Activated CD4-positive, alpha-beta T cell treated with anti-CD3 and anti-CD28 coated beads, Interleukin-2, amount 10 ng/mL, durations not matched to agents 7 days and 5 days (primary cell): ENCODE measurements at regions not wholly inside any gene's neighbourhood (a gene's known extent, or its start where the extent isn't known, plus 50 kb on each side); places are given as distances from the start of the nearest gene placed in this dataset.
"Not testable (repeated sequence)": the region's sequence is repeated elsewhere in the genome, so short reads cannot be mapped to it uniquely, and the experiment has no call there.

Source experiments
- CTCF ChIA-PET: fragments of 350-600 bp; sonication (Branson Sonifier 250); formaldehyde crosslinking; loops from one replicate; lab custom pipeline; 2021; ENCODE audit warnings: antibody characterized with exemption; lab: Charles Lee
- POLR2A ChIA-PET: fragments of 350-600 bp; sonication (Branson Sonifier 250); formaldehyde crosslinking; loops from one replicate; lab custom pipeline; 2021; ENCODE audit warnings: antibody characterized with exemption; lab: Charles Lee
- DNase-seq: peaks from one replicate; pipeline ENCODE4 v3.0.0-alpha.2; 2020
- H3K27ac Mint-ChIP-seq: one replicate; pipeline ENCODE4 v1.8.0; 2021; ENCODE audit warnings: mild to moderate bottlenecking, moderate library complexity, mixed read lengths
- H3K27me3 Mint-ChIP-seq: one replicate; pipeline ENCODE4 v1.8.0; 2021; ENCODE audit warnings: mixed read lengths
- H3K36me3 Mint-ChIP-seq: one replicate; pipeline ENCODE4 v1.8.0; 2021; ENCODE audit warnings: low read depth, mixed read lengths
- H3K4me1 Mint-ChIP-seq: one replicate; pipeline ENCODE4 v1.8.0; 2021; ENCODE audit warnings: mixed read lengths
- H3K4me3 Mint-ChIP-seq: one replicate; pipeline ENCODE4 v1.8.0; 2021; ENCODE audit warnings: mild to moderate bottlenecking, moderate library complexity, mixed read lengths
- H3K9me3 Mint-ChIP-seq: one replicate; pipeline ENCODE4 v1.8.0; 2021; ENCODE audit warnings: mixed read lengths

GRCh38 chr12:59134750-59135149, 214.4 kb upstream of the LRIG3 start:
- POLR2A ChIA-PET: no interaction called here
- no peak overlapping the region for H3K4me3 Mint-ChIP-seq

DNA sequence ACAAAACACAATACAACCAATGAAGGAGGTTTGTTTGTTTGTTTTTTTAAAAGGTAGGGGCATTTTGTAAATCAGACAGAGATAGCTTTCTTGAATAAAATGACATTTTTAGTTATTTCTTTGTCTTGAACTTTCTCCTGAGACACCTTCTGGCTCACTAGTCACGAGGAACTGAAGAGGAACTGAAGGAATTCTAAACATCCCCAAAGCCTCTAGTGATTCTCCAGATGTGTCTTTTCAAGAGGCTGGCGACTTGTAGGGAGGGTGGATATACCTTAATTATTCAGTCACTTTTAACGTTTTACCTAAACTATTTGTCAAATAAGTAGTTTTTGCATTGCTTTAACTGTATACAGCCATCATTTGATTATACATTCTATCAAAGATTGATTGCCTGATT, 211.2 kb upstream of the LRIG3 start:
- Mint-ChIP-seq H3K27ac (no peak overlapping the region), H3K9me3 (no peaks in the 10 kb centered on the region), H3K27me3 (no peaks in the 10 kb centered on the region), H3K4me1 (no peaks in the 10 kb centered on the region), H3K4me3 (no peak overlapping the region), H3K36me3 (no peaks in the 10 kb centered on the region)
- DNase-seq: no peak
- CTCF ChIA-PET: no interaction called here
- POLR2A ChIA-PET: no interaction called here

More at GRCh38 chr12:59134750-59135149, 214.4 kb upstream of the LRIG3 start:
- Mint-ChIP-seq H3K4me1 (no peaks in the 10 kb centered on the region), H3K9me3 (no peaks in the 10 kb centered on the region), H3K27me3 (no peaks in the 10 kb centered on the region), H3K36me3 (no peaks in the 10 kb centered on the region), H3K27ac (no peak overlapping the region)
- no peak for DNase-seq
- CTCF ChIA-PET: no interaction called here

GRCh38 chr12:59122784-59123183, 202.5 kb upstream of the LRIG3 start:
- Mint-ChIP-seq H3K27me3 (no peaks in the 10 kb centered on the region), H3K4me3 (no peak overlapping the region), H3K9me3 (no peaks in the 10 kb centered on the region), H3K4me1 (no peaks in the 10 kb centered on the region), H3K36me3 (no peaks in the 10 kb centered on the region), H3K27ac (no peak overlapping the region)
- POLR2A ChIA-PET: no interaction called here
- DNase-seq: no peak
- CTCF ChIA-PET: no interaction called here

DNA sequence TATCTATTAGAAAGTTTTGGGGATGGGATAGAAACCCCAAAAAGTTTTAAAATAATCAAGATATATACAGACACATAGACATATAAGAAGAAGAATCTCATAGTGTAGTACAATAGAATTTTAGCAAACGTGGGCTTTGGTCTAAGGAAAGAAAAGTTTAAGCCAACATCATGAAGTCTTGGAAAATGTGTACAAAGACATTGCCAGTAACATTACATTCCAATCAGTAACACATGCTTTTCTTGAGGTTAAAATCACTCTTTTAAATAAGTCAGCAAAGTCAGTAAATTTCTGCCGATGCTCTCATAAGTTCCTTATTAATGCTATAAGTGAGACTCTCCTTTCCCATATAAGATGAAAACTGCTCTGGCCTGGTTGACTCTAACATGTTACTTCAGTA, 201.1 kb upstream of the LRIG3 start:
- no peaks in the 10 kb centered on the region for H3K27me3 Mint-ChIP-seq
- no peaks in the 10 kb centered on the region for H3K4me1 Mint-ChIP-seq
- no peaks in the 10 kb centered on the region for H3K36me3 Mint-ChIP-seq
- no peak overlapping the region for H3K4me3 Mint-ChIP-seq
- no peak for DNase-seq
- CTCF ChIA-PET: no interaction called here
- no peak overlapping the region for H3K27ac Mint-ChIP-seq
- POLR2A ChIA-PET: no interaction called here
- H3K9me3 Mint-ChIP-seq: no peaks in the 10 kb centered on the region

DNA sequence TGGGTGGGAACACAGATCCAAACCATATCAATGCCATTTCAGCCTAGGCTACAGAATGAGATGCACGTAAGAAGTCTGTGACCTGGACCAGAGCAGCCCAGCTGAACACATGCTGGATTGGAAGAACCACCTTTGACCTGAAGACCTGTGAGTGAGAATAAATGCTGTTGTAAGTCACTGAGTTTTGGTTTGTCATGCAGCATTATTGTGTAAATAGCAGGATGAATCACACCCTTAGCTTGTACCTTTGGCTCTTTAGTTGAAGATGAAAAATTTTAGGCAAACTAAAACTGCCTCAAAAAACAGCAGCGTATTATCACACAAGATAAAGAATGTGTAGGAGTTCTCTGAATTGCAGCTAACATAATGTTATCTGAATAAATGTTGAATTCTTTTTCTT, 199.4 kb upstream of the LRIG3 start:
- no peak for DNase-seq
- H3K4me3 Mint-ChIP-seq: no peak overlapping the region
- no peak overlapping the region for H3K27ac Mint-ChIP-seq
- no peaks in the 10 kb centered on the region for H3K36me3 Mint-ChIP-seq
- no peaks in the 10 kb centered on the region for H3K9me3 Mint-ChIP-seq
- ChIA-PET POLR2A (no interaction called here), CTCF (no interaction called here)
- H3K27me3 Mint-ChIP-seq: no peaks in the 10 kb centered on the region
- no peaks in the 10 kb centered on the region for H3K4me1 Mint-ChIP-seq

DNA sequence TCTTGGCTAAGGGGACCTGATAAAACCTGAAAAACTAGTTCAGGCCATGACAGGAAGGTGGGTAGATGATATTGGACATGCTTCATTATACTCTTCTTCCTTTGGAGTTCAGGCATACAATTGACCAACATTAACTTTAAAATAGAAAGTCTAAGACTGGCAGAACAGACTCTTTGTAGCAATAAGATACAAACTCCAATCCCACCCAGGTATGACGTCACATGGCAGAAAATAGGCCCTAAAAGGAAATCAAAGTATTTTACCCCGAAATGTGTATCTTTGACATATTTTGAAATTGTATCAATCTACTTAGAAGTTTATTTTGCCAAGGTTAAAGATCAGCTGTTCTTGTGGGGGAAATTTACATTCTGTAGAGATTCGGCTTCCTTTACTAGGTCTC, 198.1 kb upstream of the LRIG3 start:
- POLR2A ChIA-PET: no interaction called here
- no peaks in the 10 kb centered on the region for H3K27me3 Mint-ChIP-seq

DNA sequence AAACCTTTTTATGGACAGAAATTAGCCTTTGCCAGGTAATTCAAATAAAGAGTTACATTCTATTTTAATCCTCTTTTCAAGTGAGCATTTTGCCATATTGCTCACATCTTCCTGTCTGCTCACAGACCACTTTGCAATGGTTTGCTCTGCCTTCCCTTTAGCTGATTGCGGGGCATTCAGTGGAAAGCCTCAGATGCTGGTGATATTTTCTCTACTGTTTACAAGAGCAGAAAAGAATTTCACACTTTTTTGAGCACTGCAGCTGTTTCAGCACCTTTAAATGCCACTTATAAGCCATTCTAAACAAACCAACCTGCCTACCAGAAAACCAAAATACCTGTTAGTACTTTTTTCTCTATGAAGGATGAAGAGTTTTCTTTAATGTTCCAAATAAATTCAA, 195.7 kb upstream of the LRIG3 start:
- POLR2A ChIA-PET: no interaction called here
- H3K4me1 Mint-ChIP-seq: no peaks in the 10 kb centered on the region
- H3K36me3 Mint-ChIP-seq: no peaks in the 10 kb centered on the region
- H3K4me3 Mint-ChIP-seq: no peak overlapping the region
- CTCF ChIA-PET: no interaction called here
- no peaks in the 10 kb centered on the region for H3K27me3 Mint-ChIP-seq
- no peaks in the 10 kb centered on the region for H3K9me3 Mint-ChIP-seq
- no peak overlapping the region for H3K27ac Mint-ChIP-seq
- no peak for DNase-seq

More for the DNA sequence above, 198.1 kb upstream of the LRIG3 start:
- no peaks in the 10 kb centered on the region for H3K36me3 Mint-ChIP-seq
- CTCF ChIA-PET: no interaction called here
- H3K9me3 Mint-ChIP-seq: no peaks in the 10 kb centered on the region
- no peaks in the 10 kb centered on the region for H3K4me1 Mint-ChIP-seq
- H3K4me3 Mint-ChIP-seq: no peak overlapping the region
- no peak overlapping the region for H3K27ac Mint-ChIP-seq
- no peak for DNase-seq

- no peaks in the 10 kb centered on the region for H3K4me1 Mint-ChIP-seq
- H3K27ac Mint-ChIP-seq: no peak overlapping the region
- DNase-seq: no peak
- no peaks in the 10 kb centered on the region for H3K27me3 Mint-ChIP-seq
- no peaks in the 10 kb centered on the region for H3K9me3 Mint-ChIP-seq
- no peak overlapping the region for H3K4me3 Mint-ChIP-seq
- ChIA-PET POLR2A (no interaction called here), CTCF (no interaction called here)
- H3K36me3 Mint-ChIP-seq: no peaks in the 10 kb centered on the region
These were observed 195.2 kb upstream of the LRIG3 start for GRCh38 chr12:59115526-59115925.

- no peaks in the 10 kb centered on the region for H3K4me1 Mint-ChIP-seq
- no peak overlapping the region for H3K4me3 Mint-ChIP-seq
- no peaks in the 10 kb centered on the region for H3K9me3 Mint-ChIP-seq
- CTCF ChIA-PET: no interaction called here
- DNase-seq: peak; percentile 78
- no peaks in the 10 kb centered on the region for H3K27me3 Mint-ChIP-seq
- POLR2A ChIA-PET: no interaction called here
- H3K36me3 Mint-ChIP-seq: no peaks in the 10 kb centered on the region
- H3K27ac Mint-ChIP-seq: no peak overlapping the region
These were observed 193.7 kb upstream of the LRIG3 start for GRCh38 chr12:59113831-59114615.

DNA sequence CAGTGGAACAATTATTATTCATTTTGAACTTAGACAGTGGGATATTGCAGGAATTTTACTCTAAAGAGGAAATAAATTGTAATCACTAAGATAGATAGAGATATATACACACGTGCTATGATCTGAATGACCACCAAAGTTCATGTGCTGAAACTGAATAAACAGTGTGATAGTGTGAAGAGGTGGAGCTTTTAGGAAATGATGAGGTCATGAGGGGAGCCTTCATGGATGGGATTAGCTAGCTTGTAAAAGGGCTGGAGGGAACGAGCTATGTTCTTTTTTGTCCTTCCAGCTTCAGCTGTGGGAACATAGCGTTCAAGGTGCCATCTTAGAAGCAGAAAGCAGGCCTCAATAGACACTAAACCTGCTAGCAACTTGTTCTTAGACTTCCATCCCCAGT, 191.5 kb upstream of the LRIG3 start:
- ChIA-PET POLR2A (no interaction called here), CTCF (no interaction called here)
- H3K4me3 Mint-ChIP-seq: no peak overlapping the region
- H3K9me3 Mint-ChIP-seq: no peaks in the 10 kb centered on the region
- H3K27ac Mint-ChIP-seq: no peak overlapping the region
- H3K4me1 Mint-ChIP-seq: no peaks in the 10 kb centered on the region
- no peak for DNase-seq
- H3K27me3 Mint-ChIP-seq: no peaks in the 10 kb centered on the region
- H3K36me3 Mint-ChIP-seq: no peaks in the 10 kb centered on the region

- H3K36me3 Mint-ChIP-seq, H3K27me3 Mint-ChIP-seq, DNase-seq, H3K27ac Mint-ChIP-seq, CTCF ChIA-PET, POLR2A ChIA-PET, H3K9me3 Mint-ChIP-seq, H3K4me3 Mint-ChIP-seq, H3K4me1 Mint-ChIP-seq: not testable (repeated sequence)
These were observed 188.2 kb upstream of the LRIG3 start for GRCh38 chr12:59108516-59108915.

DNA sequence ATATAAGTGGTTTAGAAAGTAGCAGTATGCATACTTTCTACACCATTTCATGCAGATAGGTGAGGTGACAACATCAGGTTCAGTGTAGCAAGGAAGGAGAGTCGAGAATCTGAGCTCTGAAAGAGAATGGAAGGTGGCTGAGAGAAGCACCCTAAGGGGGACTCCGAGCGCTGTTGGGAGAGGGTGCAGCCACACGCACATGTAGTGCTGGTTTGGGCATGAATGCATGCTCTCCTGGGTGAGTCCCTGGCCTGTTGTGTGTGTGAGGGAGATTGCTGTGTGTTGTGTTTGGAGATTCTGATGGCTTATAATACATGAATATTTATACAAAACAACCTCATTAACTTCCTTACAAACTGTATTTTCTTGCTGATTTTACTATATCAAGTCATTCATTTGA, 180.3 kb upstream of the LRIG3 start:
- POLR2A ChIA-PET: no interaction called here
- H3K27ac Mint-ChIP-seq: no peak overlapping the region
- H3K9me3 Mint-ChIP-seq: no peaks in the 10 kb centered on the region
- no peaks in the 10 kb centered on the region for H3K4me1 Mint-ChIP-seq
- DNase-seq: no peak
- H3K36me3 Mint-ChIP-seq: no peaks in the 10 kb centered on the region
- no peaks in the 10 kb centered on the region for H3K27me3 Mint-ChIP-seq
- CTCF ChIA-PET: no interaction called here
- H3K4me3 Mint-ChIP-seq: no peak overlapping the region

- POLR2A ChIA-PET: no interaction called here
- Mint-ChIP-seq H3K27me3 (no peaks in the 10 kb centered on the region), H3K9me3 (no peaks in the 10 kb centered on the region), H3K36me3 (no peaks in the 10 kb centered on the region), H3K4me1 (no peaks in the 10 kb centered on the region), H3K4me3 (no peak overlapping the region), H3K27ac (no peak overlapping the region)
- DNase-seq: no peak
- CTCF ChIA-PET: no interaction called here
These were observed 177.6 kb upstream of the LRIG3 start for GRCh38 chr12:59097876-59098275.

DNA sequence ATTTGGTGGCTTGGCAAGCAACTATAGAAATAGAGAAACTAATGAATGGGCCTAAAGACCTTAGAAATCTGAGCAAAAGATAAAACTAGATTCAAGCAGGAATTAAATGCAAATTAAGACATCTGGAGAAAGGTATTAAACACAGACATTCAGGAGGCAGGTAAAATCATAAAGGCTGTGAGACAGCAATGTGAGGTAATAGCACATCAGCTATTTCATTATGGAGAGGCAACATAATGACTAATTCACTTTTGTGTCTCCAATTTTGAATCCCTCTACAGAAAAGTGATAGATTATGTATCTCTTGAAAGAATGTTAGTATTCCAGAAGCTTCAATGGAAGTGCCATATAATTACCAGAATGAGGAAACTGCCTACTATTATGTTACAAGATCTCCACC, 175.9 kb upstream of the LRIG3 start:
- H3K4me1 Mint-ChIP-seq: no peaks in the 10 kb centered on the region
- H3K4me3 Mint-ChIP-seq: no peak overlapping the region
- no peak for DNase-seq
- H3K9me3 Mint-ChIP-seq: no peaks in the 10 kb centered on the region
- H3K27ac Mint-ChIP-seq: no peak overlapping the region
- no peaks in the 10 kb centered on the region for H3K36me3 Mint-ChIP-seq
- POLR2A ChIA-PET: no interaction called here
- CTCF ChIA-PET: no interaction called here
- H3K27me3 Mint-ChIP-seq: no peaks in the 10 kb centered on the region
